Ovary (tissue), 7 donors: ENCODE measurements at regions not wholly inside any gene's neighbourhood (a gene's known extent, or its start where the extent isn't known, plus 50 kb on each side); places are given as distances from the start of the nearest gene placed in this dataset.

Source experiments
- DNase-seq, 5 donors: peaks; one replicate each; pipeline ENCODE4 v3.0.0-alpha.2; 2019 to 2020
- H3K27ac ChIP-seq, 2 donors: fragments of 200-600 bp; one replicate each; pipeline versions ENCODE4 v1.5.1 to v1.8.0; 2019 to 2022
- H3K27me3 ChIP-seq: fragments of 200-600 bp; one replicate; pipeline ENCODE4 v1.8.0; 2022
- H3K36me3 ChIP-seq: fragments of 200-600 bp; sonication (generic); one replicate; pipeline ENCODE4 v1.5.1; 2019
- H3K4me1 ChIP-seq: one replicate; pipeline ENCODE4 v1.8.1; 2013; ENCODE audit warnings: mild to moderate bottlenecking, moderate library complexity; ENCODE audit not compliant: insufficient read depth
- H3K4me3 ChIP-seq: fragments of 200-600 bp; sonication (generic); one replicate; pipeline ENCODE4 v1.5.1; 2017
- H3K9me3 ChIP-seq, 2 donors: fragments of 200-600 bp in 1 of 2; sonication (generic) in 1 of 2; one replicate each; pipeline versions ENCODE4 v1.5.1 to v1.8.1; 2013 to 2019; ENCODE audit warnings: mild to moderate bottlenecking in 1 of 2, moderate library complexity in 1 of 2
- EP300 ChIP-seq: sonication (generic); formaldehyde crosslinking; IDR thresholded peaks from one replicate; pipeline ENCODE4 v1.6.1; 2017; ENCODE audit warnings: antibody characterized with exemption
- POLR2A ChIP-seq: fragments of 450-650 bp; IDR thresholded peaks from one replicate; pipeline ENCODE4 v1.6.1; 2017; ENCODE audit warnings: antibody characterized with exemption, mild to moderate bottlenecking, moderate library complexity
- WGBS, 3 donors: extraction: QIAGEN DNeasy Blood & Tissue Kit in 1 of 3; methylation state at CpG; one replicate each; pipeline versions ENCODE4 v1.1.5 to v1.1.7; 2013 to 2017; 5-methylcytosine and 5-hydroxymethylcytosine counted together
- intact Hi-C, 4 donors: fragments of 100-400 bp; cut with DNase I; formaldehyde crosslinking; loops; one replicate each; pipeline versions ENCODE4 v1.11.0 to v1.15.1; 2022 to 2023
- TF ChIP-seq, protein P1 (sequence below), 3 donors: fragments of 450-650 bp in 2 of 3; fragments of 200-600 bp in 1 of 3; IDR thresholded peaks; one replicate each; pipeline versions ENCODE4 v1.5.1 to v1.8.0; 2016 to 2022; ENCODE audit warnings: antibody characterized with exemption in 3 of 3, mild to moderate bottlenecking in 1 of 3
- donor health status: DM: no; HTN: no; CAD: no; lungs with moderate emphysema.
- donor health status: DM: no; HTN: no; CAD: no.
- donor health status: Bipolar disorder and iron deficiency.
- donor health status: DM: no; HTN: no; CAD: no.
- donor health status: DM: yes; HTN: yes; CAD: no.

DNA sequence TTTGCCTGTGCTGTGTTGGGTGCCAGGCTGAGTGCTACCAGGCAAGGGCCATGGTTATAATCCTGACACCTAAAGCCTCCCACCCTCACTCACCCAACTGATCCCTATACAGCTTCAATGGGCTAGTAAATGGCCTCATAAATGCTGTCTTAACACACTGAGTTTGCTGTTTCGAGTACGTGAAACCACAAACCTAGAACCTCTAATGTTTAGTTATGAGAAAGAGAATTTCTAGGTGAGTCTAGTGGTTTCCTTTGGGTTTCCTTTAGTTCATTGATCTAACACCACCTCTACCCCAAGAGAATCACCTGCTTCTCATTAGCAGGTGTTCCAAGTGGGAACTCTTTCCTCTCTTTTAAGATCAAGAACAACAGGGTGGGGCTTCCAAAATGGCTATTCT is 172.0 kb downstream of the MC4R start:
- Histone ChIP-seq H3K4me1 (peaks cover 2% of the 10 kb centered on the region), H3K4me3 (no peak overlapping the region), H3K27ac (no peak overlapping the region), H3K36me3 (no peaks in the 10 kb centered on the region), H3K27me3 (no peaks in the 10 kb centered on the region), H3K9me3 (no peaks in the 10 kb centered on the region)
- DNase-seq = no peak
- intact Hi-C loops = no loop called here
- TF ChIP-seq EP300 = no peak
- TF ChIP-seq POLR2A = no peak
- TF ChIP-seq, protein P1, sequence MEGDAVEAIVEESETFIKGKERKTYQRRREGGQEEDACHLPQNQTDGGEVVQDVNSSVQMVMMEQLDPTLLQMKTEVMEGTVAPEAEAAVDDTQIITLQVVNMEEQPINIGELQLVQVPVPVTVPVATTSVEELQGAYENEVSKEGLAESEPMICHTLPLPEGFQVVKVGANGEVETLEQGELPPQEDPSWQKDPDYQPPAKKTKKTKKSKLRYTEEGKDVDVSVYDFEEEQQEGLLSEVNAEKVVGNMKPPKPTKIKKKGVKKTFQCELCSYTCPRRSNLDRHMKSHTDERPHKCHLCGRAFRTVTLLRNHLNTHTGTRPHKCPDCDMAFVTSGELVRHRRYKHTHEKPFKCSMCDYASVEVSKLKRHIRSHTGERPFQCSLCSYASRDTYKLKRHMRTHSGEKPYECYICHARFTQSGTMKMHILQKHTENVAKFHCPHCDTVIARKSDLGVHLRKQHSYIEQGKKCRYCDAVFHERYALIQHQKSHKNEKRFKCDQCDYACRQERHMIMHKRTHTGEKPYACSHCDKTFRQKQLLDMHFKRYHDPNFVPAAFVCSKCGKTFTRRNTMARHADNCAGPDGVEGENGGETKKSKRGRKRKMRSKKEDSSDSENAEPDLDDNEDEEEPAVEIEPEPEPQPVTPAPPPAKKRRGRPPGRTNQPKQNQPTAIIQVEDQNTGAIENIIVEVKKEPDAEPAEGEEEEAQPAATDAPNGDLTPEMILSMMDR (IDR thresholded peaks at IDR 0.05) = no peak
- WGBS, 3 donors = 96 to 98% (median 98%) methylated on average over 2 of the region's 2 CpGs

DNA sequence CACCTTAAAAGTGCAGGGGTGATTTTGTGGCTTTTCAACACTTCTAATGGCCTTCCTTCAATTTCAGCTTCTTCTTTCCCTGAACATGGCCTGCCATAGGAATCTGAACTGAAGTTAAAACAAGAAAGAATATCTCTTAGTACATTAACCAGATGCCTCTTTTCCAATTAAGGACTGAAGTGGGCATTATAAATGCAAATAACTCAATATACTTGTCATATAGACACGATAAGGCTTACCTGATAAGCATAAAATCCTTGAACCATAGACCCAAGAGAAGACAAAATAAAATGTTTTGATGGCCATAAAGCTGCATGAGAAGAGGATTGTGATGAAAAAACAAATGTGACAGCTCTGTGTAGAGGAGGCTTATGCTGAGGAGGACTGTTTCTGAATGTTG is 173.1 kb downstream of the MC4R start:
- H3K4me3 ChIP-seq = no peak overlapping the region
- H3K27me3 ChIP-seq = no peaks in the 10 kb centered on the region
- H3K4me1 ChIP-seq = peaks cover 2% of the 10 kb centered on the region
- H3K9me3 ChIP-seq = no peaks in the 10 kb centered on the region
- no peak for DNase-seq
- TF ChIP-seq EP300 (no peak), POLR2A (no peak)
- TF ChIP-seq, protein P1 (IDR thresholded peaks at IDR 0.05) = no peak
- 60 to 63% (median 60%) methylated on average over 1 of the region's 1 CpG for WGBS, 3 donors
- intact Hi-C loops = no loop called here
- no peaks in the 10 kb centered on the region for H3K36me3 ChIP-seq
- H3K27ac ChIP-seq = no peak overlapping the region

DNA sequence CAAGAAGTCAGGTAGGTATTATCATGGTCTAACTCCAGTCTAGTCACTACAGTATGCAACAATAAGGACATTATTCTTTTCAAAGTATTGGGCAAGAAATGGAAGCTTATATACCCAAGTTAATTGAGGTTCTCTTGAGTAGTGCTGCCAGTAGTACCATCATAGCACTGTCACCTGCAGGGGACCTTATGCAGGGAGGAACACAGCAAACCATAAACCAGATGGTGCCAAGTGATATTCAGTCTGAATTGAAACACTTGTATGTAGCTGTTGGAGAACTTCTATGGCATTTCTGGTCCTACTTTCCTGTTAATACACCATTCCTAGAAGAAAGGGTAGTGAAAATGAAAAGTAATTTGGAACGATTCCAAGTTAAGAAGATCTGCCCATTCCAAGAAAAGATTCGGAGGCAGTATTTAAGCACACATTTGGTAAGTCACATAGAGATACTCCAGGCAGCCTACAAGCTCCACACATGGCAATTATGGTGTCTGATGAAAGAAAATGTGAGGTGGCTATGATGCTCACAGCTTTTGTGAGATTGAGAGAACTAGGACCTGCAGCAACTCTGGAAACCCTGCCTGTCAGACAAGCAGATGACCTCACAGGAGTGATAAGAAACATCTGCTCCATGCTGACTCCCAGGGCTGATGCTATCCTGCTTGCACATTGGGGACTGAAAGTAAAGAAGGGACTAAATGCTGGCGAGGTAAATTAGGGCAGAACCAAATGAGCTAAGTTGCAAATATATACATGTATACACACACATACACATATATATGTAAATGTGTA is 174.7 kb downstream of the MC4R start:
- WGBS, 3 donors = 45 to 68% (median 62%) methylated on average over 3 of the region's 3 CpGs
- no peak overlapping the region for H3K27ac ChIP-seq
- peaks cover 2% of the 10 kb centered on the region for H3K4me1 ChIP-seq
- no peak for DNase-seq
- no peak for TF ChIP-seq EP300
- TF ChIP-seq, protein P1 (IDR thresholded peaks at IDR 0.05) = no peak
- TF ChIP-seq POLR2A = no peak
- H3K9me3 ChIP-seq = no peaks in the 10 kb centered on the region
- H3K36me3 ChIP-seq = no peaks in the 10 kb centered on the region
- no peaks in the 10 kb centered on the region for H3K27me3 ChIP-seq
- intact Hi-C loops = no loop called here
- no peak overlapping the region for H3K4me3 ChIP-seq

DNA sequence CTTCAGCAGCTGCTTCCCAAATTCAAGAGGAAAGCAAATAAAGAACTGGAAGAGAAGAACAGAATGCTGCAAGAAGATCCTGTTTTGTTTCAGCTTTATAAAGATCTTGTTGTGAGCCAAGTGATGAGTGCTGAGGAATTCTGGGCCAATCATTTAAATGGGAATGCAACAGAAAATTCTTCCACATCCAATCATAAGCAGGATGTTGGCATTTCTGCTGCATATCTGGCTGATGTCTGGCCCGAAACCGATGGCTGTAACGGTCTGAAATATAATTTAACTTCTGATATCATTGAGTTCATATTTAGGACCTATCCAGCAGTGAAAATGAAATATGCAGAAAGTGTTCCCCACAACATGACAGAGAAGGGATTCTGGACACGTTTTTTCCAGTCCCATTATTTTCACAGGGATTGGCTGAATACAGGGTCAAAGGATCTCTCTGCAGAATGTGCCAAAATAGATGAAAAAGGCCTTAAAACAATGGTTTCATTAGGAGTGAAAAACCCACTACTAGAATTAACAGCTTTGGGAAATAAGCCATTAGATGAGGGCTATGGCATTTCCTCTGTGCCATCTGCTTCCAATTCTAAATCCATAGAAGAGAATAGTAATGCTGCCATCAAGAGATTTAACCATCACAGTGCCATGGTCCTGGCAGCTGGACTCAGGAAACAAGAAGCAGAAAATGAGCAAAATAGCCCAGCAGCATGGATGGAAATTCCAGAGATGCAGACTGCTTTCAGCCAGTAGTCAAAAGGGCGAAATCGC is 175.6 kb downstream of the MC4R start:
- intact Hi-C loops = no loop called here
- H3K4me3 ChIP-seq = no peak overlapping the region
- H3K36me3 ChIP-seq = no peaks in the 10 kb centered on the region
- TF ChIP-seq EP300 = no peak
- no peak for TF ChIP-seq POLR2A
- TF ChIP-seq, protein P1 (IDR thresholded peaks at IDR 0.05) = no peak
- H3K27ac ChIP-seq = no peak overlapping the region
- 41 to 45% (median 43%) methylated on average over 6 of the region's 6 CpGs for WGBS, 3 donors
- H3K27me3 ChIP-seq = no peaks in the 10 kb centered on the region
- peaks cover 2% of the 10 kb centered on the region for H3K4me1 ChIP-seq
- no peaks in the 10 kb centered on the region for H3K9me3 ChIP-seq
- no peak for DNase-seq
